ENCODE measurements at regions not wholly inside any gene's neighbourhood (a gene's known extent, or its start where the extent isn't known, plus 50 kb on each side); places are given as distances from the start of the nearest gene placed in this dataset.

GRCh38 chr7:121446526-121446925, 50.4 kb upstream of the FAM3C start:
- no peak overlapping the region for H3K4me3 ChIP-seq (ENCODE audit: low read depth, low read length)
- DNase-seq (ENCODE audit: low read depth), result no peak
- TF ChIP-seq CTCF (IDR thresholded peaks at IDR 0.05; ENCODE audit: low read depth, low read length) (no peak), MYC (IDR thresholded peaks at IDR 0.05; ENCODE audit: low read depth, low read length) (no peak), POLR2A (IDR thresholded peaks at IDR 0.05; ENCODE audit: extremely low read depth, insufficient read length) (no peak), MAX (IDR thresholded peaks at IDR 0.05; ENCODE audit: low read depth, low read length) (no peak)
